Endodermal cell (in vitro differentiated cells): ENCODE measurements at regions not wholly inside any gene's neighbourhood (a gene's known extent, or its start where the extent isn't known, plus 50 kb on each side); places are given as distances from the start of the nearest gene placed in this dataset.

Experiments
- DNase-seq: peaks from one replicate; pipeline ENCODE4 v3.0.0-alpha.2; 2017
- H3K27ac ChIP-seq: 2 replicates; pipeline ENCODE4 v1.5.1; 2013; ENCODE audit warnings: mild to moderate bottlenecking, low read depth, low read length, moderate library complexity
- H3K27me3 ChIP-seq: 2 replicates; pipeline ENCODE4 v1.6.1; 2013; ENCODE audit warnings: mild to moderate bottlenecking, low read length, moderate library complexity; ENCODE audit not compliant: insufficient read depth, control insufficient read depth, poor library complexity, severe bottlenecking
- H3K36me3 ChIP-seq: 2 replicates; pipeline ENCODE4 v1.7.0; 2013; ENCODE audit warnings: mild to moderate bottlenecking, low read length, moderate library complexity; ENCODE audit not compliant: control insufficient read depth, insufficient read depth
- H3K4me1 ChIP-seq: one replicate; pipeline ENCODE4 v1.7.0; 2013; ENCODE audit warnings: low read length; ENCODE audit not compliant: control insufficient read depth, insufficient read depth
- H3K4me3 ChIP-seq: 2 replicates; pipeline ENCODE4 v1.5.1; 2013; ENCODE audit warnings: mild to moderate bottlenecking, low read length, moderate library complexity
- H3K9ac ChIP-seq: 2 replicates; pipeline ENCODE4 v1.6.1; 2013; ENCODE audit warnings: mild to moderate bottlenecking, low read length, moderate library complexity; ENCODE audit not compliant: poor library complexity, severe bottlenecking; ENCODE audit errors: extremely low read depth
- H3K9me3 ChIP-seq: 2 replicates; pipeline ENCODE4 v1.6.1; 2013; ENCODE audit warnings: mild to moderate bottlenecking, low read length, moderate library complexity; ENCODE audit not compliant: control insufficient read depth
- H3K27ac Mint-ChIP-seq: 2 replicates; pipeline ENCODE4 v1.8.0; 2020; ENCODE audit warnings: mixed read lengths
- H3K27me3 Mint-ChIP-seq: 2 replicates; pipeline ENCODE4 v1.8.0; 2021; ENCODE audit warnings: mild to moderate bottlenecking, mixed read lengths; ENCODE audit not compliant: insufficient read depth
- H3K36me3 Mint-ChIP-seq: 2 replicates; pipeline ENCODE4 v1.8.0; 2020; ENCODE audit warnings: low read depth, mixed read lengths
- H3K4me1 Mint-ChIP-seq: 2 replicates; pipeline ENCODE4 v1.8.0; 2020; ENCODE audit warnings: mixed read lengths
- H3K4me3 Mint-ChIP-seq: 2 replicates; pipeline ENCODE4 v1.8.0; 2020; ENCODE audit warnings: mild to moderate bottlenecking, moderate library complexity, mixed read lengths
- H3K9me3 Mint-ChIP-seq: 2 replicates; pipeline ENCODE4 v1.8.0; 2020; ENCODE audit warnings: mild to moderate bottlenecking, mixed read lengths
- whole genome bisulfite sequencing, 2 experiments: methylation state at CpG; one replicate each; pipeline versions ENCODE4 v1.1.5 to v1.1.7; 2013; ENCODE audit warnings: missing lambda C conversion rate in 2 of 2, mixed read lengths in 1 of 2; ENCODE audit not compliant: insufficient coverage in 1 of 2, insufficient read length in 1 of 2; 5-methylcytosine and 5-hydroxymethylcytosine counted together
- TF ChIP-seq, protein P1 (sequence below): fragments of 200-600 bp; sonication (generic); conservative IDR thresholded peaks from 2 replicates; pipeline ENCODE4 v1.5.0; 2021; ENCODE audit warnings: antibody characterized with exemption, mild to moderate bottlenecking

DNA sequence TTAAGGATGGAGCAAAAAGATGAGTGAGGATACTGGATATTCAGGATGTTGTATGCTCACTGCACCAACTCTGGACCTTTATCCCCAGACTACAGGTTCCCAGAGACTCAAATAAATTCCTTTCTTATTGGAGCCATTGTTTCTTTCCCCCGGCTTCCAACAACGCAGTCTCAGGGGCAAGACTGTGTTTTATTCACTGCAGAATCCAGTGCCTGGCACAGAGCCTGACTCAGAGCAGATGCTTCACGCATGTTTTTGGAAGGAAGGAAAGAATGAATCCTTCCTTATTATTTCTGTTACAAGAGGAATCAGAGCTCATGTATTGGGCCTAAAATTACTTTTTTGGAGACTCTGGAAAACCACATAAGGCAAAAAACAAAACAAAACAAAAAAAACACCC, 96.0 kb upstream of the VGLL4 start:
- Histone ChIP-seq H3K4me1 (no peaks in the 10 kb centered on the region), H3K9ac (no peak overlapping the region), H3K36me3 (no peaks in the 10 kb centered on the region), H3K9me3 (no peaks in the 10 kb centered on the region), H3K27me3 (no peaks in the 10 kb centered on the region), H3K27ac (no peak overlapping the region), H3K4me3 (no peak overlapping the region)
- H3K4me3 Mint-ChIP-seq, result no peak overlapping the region
- TF ChIP-seq, protein P1, sequence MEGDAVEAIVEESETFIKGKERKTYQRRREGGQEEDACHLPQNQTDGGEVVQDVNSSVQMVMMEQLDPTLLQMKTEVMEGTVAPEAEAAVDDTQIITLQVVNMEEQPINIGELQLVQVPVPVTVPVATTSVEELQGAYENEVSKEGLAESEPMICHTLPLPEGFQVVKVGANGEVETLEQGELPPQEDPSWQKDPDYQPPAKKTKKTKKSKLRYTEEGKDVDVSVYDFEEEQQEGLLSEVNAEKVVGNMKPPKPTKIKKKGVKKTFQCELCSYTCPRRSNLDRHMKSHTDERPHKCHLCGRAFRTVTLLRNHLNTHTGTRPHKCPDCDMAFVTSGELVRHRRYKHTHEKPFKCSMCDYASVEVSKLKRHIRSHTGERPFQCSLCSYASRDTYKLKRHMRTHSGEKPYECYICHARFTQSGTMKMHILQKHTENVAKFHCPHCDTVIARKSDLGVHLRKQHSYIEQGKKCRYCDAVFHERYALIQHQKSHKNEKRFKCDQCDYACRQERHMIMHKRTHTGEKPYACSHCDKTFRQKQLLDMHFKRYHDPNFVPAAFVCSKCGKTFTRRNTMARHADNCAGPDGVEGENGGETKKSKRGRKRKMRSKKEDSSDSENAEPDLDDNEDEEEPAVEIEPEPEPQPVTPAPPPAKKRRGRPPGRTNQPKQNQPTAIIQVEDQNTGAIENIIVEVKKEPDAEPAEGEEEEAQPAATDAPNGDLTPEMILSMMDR, result no peak
- peaks cover 2% of the 10 kb centered on the region for H3K27me3 Mint-ChIP-seq
- 94 to 100% methylated on average over 1 to 3 of the region's 3 CpGs for WGBS, 2 experiments
- no peaks in the 10 kb centered on the region for H3K9me3 Mint-ChIP-seq
- H3K4me1 Mint-ChIP-seq, result no peaks in the 10 kb centered on the region
- no peak for DNase-seq
- H3K36me3 Mint-ChIP-seq, result no peaks in the 10 kb centered on the region
- no peak overlapping the region for H3K27ac Mint-ChIP-seq

DNA sequence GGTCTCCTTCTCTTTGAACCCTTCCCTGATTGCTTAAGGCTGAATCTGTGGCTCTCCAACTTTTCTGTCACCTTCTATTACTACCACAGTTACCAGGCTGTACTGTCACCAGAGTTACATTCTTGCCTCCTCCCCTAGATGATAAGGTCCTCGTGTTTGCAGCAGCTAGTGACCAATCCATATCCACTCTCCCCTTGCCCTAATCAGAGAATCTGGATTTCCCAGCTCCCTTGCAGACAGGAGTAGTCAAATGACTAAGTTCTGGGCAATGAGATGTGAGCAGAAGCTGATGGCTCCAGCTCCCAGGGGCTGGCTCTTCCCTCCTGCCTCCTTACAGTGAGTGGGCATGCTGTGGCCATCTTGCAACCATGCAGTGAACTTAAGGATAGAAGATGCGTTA, 95.4 kb upstream of the VGLL4 start:
- no peak for DNase-seq
- H3K36me3 ChIP-seq, result no peaks in the 10 kb centered on the region
- H3K4me1 Mint-ChIP-seq, result no peaks in the 10 kb centered on the region
- no peaks in the 10 kb centered on the region for H3K4me1 ChIP-seq
- no peaks in the 10 kb centered on the region for H3K36me3 Mint-ChIP-seq
- no peaks in the 10 kb centered on the region for H3K9me3 Mint-ChIP-seq
- H3K9me3 ChIP-seq, result no peaks in the 10 kb centered on the region
- H3K27ac Mint-ChIP-seq, result no peak overlapping the region
- H3K27me3 ChIP-seq, result no peaks in the 10 kb centered on the region
- H3K9ac ChIP-seq, result no peak overlapping the region
- 86% methylated on average over 2 of the region's 2 CpGs for WGBS, 2 experiments
- TF ChIP-seq, protein P1, result no peak
- H3K4me3 Mint-ChIP-seq, result no peak overlapping the region
- H3K27me3 Mint-ChIP-seq, result peaks cover 2% of the 10 kb centered on the region
- H3K4me3 ChIP-seq, result no peak overlapping the region
- no peak overlapping the region for H3K27ac ChIP-seq

DNA sequence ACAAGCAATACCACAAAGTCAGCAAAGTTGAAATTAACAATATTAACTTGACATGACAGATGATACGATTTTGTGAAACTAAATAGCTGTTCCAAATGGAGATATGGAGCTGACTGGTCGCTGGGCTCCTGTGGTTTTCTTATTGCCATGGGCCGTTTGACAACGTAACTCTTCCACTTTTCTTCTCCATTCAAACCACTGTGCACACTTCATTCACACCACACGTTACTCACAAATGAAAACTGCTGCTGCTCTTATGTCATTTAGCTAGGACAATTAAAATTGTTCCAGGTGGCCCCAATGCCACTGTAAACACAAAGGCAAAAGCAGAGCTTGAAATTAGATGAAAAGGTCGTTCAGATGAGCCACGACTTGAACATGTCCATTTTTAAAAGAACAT, 94.0 kb upstream of the VGLL4 start:
- Mint-ChIP-seq H3K27ac (no peak overlapping the region), H3K36me3 (no peaks in the 10 kb centered on the region), H3K4me3 (no peak overlapping the region), H3K4me1 (no peaks in the 10 kb centered on the region), H3K9me3 (no peaks in the 10 kb centered on the region), H3K27me3 (peaks cover 2% of the 10 kb centered on the region)
- Histone ChIP-seq H3K9me3 (no peaks in the 10 kb centered on the region), H3K36me3 (no peaks in the 10 kb centered on the region), H3K4me1 (no peaks in the 10 kb centered on the region), H3K27ac (no peak overlapping the region), H3K4me3 (no peak overlapping the region), H3K9ac (no peak overlapping the region), H3K27me3 (no peaks in the 10 kb centered on the region)
- DNase-seq, result no peak
- 78 to 80% methylated on average over 6 to 7 of the region's 7 CpGs for WGBS, 2 experiments
- TF ChIP-seq, protein P1, result no peak
